Erythroblast (primary cell): ENCODE measurements at regions not wholly inside any gene's neighbourhood (a gene's known extent, or its start where the extent isn't known, plus 50 kb on each side); places are given as distances from the start of the nearest gene placed in this dataset.

Experiments
- GATA1 ChIP-seq: IDR thresholded peaks from 2 replicates; pipeline ENCODE4 v1.6.1; 2011; ENCODE audit warnings: low read depth, mild to moderate bottlenecking, control low read depth, low read length, moderate library complexity
- POLR2A ChIP-seq: IDR thresholded peaks from 2 replicates; pipeline ENCODE4 v1.6.1; 2011; ENCODE audit warnings: mild to moderate bottlenecking, low read length

GRCh38 chr7:145331076-145331475 lies 495.2 kb upstream of the TPK1 start:
- no peak for TF ChIP-seq POLR2A
- TF ChIP-seq GATA1 = no peak
